ENCODE measurements at regions not wholly inside any gene's neighbourhood (a gene's known extent, or its start where the extent isn't known, plus 50 kb on each side); places are given as distances from the start of the nearest gene placed in this dataset.

DNA sequence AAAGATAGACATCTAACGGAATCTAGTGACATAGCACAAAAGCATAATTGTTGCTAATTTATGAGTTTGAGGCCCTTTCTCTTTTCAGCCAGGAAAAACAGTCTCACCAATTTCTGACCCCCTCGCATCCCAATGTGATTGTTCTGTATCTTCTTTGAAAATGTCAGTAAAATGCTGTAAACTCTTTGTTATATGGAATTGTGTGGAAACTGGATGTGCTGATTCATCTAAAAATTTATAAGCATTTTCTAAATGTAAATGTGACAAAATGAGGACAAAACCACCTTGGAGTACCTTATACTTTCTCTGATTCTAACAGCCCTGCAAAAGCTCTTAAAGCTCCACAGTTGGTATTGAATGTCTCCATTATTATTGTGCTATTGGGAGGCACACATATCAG is 70.9 kb upstream of the MME start:
- H3K36me3 ChIP-seq (ENCODE audit: insufficient read depth, low read length) = no peaks in the 10 kb centered on the region
- H3K4me3 ChIP-seq (ENCODE audit: low read length) = no peak overlapping the region
- no peak overlapping the region for H3K27ac ChIP-seq (ENCODE audit: low read depth, low read length)
- no peaks in the 10 kb centered on the region for H3K27me3 ChIP-seq (ENCODE audit: insufficient read depth, low read length)
- 0 out of 2 replicates have a peak, but pooled peaks cover 4% of the 10 kb centered on the region for H3K9me3 ChIP-seq (ENCODE audit: insufficient read depth, low read depth, low read length)
- 94% methylated on average over 1 of the region's 2 CpGs for WGBS
- H3K9ac ChIP-seq (ENCODE audit: low read depth, low read length) = no peak overlapping the region
- no peaks in the 10 kb centered on the region for H3K4me1 ChIP-seq (ENCODE audit: insufficient read depth, low read length)

DNA sequence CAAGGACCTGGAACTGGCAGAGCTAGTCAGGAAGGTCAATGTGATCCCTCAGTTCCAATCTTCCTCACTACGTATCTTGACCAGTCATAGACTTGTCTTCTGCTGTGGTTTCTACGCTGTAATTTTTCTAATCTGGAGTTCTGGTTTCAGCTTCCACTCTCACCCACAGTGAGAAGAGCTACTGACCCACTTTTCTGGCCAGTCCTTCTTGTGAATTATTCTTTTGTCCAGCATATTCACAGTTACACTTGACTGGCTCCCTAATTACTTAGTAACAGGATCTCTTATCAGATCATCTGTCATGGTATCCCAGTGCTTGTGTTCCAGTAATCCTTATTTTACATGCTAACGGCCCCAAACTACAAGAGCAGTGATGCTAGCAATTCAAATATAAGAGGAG is 72.4 kb upstream of the MME start:
- Histone ChIP-seq H3K9me3 (ENCODE audit: insufficient read depth, low read depth, low read length) (0 out of 2 replicates have a peak, but pooled peaks cover 4% of the 10 kb centered on the region), H3K27ac (ENCODE audit: low read depth, low read length) (no peak overlapping the region), H3K36me3 (ENCODE audit: insufficient read depth, low read length) (no peaks in the 10 kb centered on the region), H3K27me3 (ENCODE audit: insufficient read depth, low read length) (no peaks in the 10 kb centered on the region), H3K9ac (ENCODE audit: low read depth, low read length) (no peak overlapping the region), H3K4me3 (ENCODE audit: low read length) (no peak overlapping the region), H3K4me1 (ENCODE audit: insufficient read depth, low read length) (no peaks in the 10 kb centered on the region)
- WGBS = 92% methylated on average over 2 of the region's 3 CpGs

- Histone ChIP-seq H3K27me3 (ENCODE audit: insufficient read depth, low read length) (no peaks in the 10 kb centered on the region), H3K9me3 (ENCODE audit: insufficient read depth, low read depth, low read length) (0 out of 2 replicates have a peak, but pooled peaks cover 4% of the 10 kb centered on the region), H3K36me3 (ENCODE audit: insufficient read depth, low read length) (no peaks in the 10 kb centered on the region), H3K4me1 (ENCODE audit: insufficient read depth, low read length) (no peaks in the 10 kb centered on the region), H3K27ac (ENCODE audit: low read depth, low read length) (no peak overlapping the region), H3K9ac (ENCODE audit: low read depth, low read length) (no peak overlapping the region), H3K4me3 (ENCODE audit: low read length) (no peak overlapping the region)
- WGBS = 89% methylated on average over 7 of the region's 7 CpGs
These were observed 78.7 kb upstream of the MME start for GRCh38 chr3:155001289-155002010.

- H3K27ac ChIP-seq (ENCODE audit: low read depth, low read length) = no peak overlapping the region
- H3K9me3 ChIP-seq (ENCODE audit: insufficient read depth, low read depth, low read length) = no peaks in the 10 kb centered on the region
- no peak overlapping the region for H3K4me3 ChIP-seq (ENCODE audit: low read length)
- H3K36me3 ChIP-seq (ENCODE audit: insufficient read depth, low read length) = no peaks in the 10 kb centered on the region
- H3K27me3 ChIP-seq (ENCODE audit: insufficient read depth, low read length) = no peaks in the 10 kb centered on the region
- no peak overlapping the region for H3K9ac ChIP-seq (ENCODE audit: low read depth, low read length)
- H3K4me1 ChIP-seq (ENCODE audit: insufficient read depth, low read length) = peaks cover 14% of the 10 kb centered on the region; the same call in 1 of the 2 replicates
These were observed 87.5 kb upstream of the MME start for GRCh38 chr3:154992655-154993054.

DNA sequence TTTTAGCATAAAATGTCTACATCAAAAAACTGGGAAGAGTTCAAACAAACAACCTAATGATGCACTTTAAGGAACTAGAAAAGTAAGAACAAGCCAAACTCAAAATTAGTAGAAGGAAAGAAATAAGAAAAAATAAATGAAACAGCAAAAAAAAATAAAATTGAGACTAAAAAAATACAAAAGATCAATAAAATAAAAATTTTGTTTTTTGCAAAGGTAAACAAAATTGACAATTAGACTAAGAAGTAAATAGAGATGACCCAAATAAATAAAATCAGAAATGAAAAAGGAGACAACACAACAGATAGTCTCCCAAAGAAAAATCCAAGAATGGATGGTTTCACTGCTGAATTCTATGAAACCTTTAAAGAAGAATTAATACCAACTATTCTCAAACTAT is 89.6 kb upstream of the MME start:
- Histone ChIP-seq H3K4me1 (ENCODE audit: insufficient read depth, low read length) (peaks cover 14% of the 10 kb centered on the region; the same call in 1 of the 2 replicates), H3K9ac (ENCODE audit: low read depth, low read length) (no peak overlapping the region), H3K4me3 (ENCODE audit: low read length) (no peak overlapping the region), H3K27ac (ENCODE audit: low read depth, low read length) (no peak overlapping the region), H3K36me3 (ENCODE audit: insufficient read depth, low read length) (no peaks in the 10 kb centered on the region), H3K9me3 (ENCODE audit: insufficient read depth, low read depth, low read length) (no peaks in the 10 kb centered on the region), H3K27me3 (ENCODE audit: insufficient read depth, low read length) (no peaks in the 10 kb centered on the region)

DNA sequence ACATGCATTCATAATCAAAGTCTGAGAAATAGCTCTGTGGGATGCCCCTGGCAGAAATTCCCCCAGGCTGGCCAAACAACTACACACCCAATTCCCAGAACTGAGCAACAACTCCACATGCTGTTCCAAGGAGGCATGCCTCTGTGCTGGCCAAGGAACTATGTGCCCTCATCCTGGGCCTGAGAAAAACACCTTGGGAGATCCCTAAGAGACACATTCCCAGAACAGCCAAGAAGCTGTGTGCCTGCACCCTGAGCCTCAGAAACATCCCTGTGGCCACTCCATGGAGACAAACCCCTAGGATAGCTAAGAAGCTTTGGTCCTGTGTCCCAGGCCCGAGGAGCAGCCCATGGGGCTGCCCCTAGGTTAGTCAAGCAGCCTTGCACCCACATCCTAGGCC is 92.3 kb upstream of the MME start:
- Histone ChIP-seq H3K9ac (ENCODE audit: low read depth, low read length) (no peak overlapping the region), H3K9me3 (ENCODE audit: insufficient read depth, low read depth, low read length) (no peaks in the 10 kb centered on the region), H3K4me3 (ENCODE audit: low read length) (no peak overlapping the region), H3K36me3 (ENCODE audit: insufficient read depth, low read length) (no peaks in the 10 kb centered on the region), H3K27me3 (ENCODE audit: insufficient read depth, low read length) (no peaks in the 10 kb centered on the region), H3K4me1 (ENCODE audit: insufficient read depth, low read length) (peaks cover 7% of the 10 kb centered on the region; the same call in 1 of the 2 replicates), H3K27ac (ENCODE audit: low read depth, low read length) (no peak overlapping the region)
- 90% methylated on average over 1 of the region's 1 CpG for WGBS

DNA sequence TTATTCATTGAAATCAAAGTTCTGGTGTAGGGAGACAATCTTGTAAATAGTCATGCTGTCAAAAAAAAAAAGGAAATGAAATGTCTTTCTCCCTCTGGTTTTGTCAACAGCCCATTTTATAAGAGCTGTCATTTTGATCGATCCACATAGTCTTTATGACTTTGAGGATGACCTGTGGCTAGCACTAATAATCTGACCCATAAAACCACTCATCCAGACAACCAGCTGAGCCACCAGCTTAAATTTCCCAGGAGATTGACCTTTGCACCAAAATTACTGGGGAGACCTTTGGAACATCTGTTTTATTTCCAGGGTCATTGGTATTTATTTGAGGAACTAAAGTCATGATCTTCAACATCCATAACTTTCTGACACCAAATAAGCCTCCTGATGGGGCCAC is 98.5 kb upstream of the MME start:
- no peaks in the 10 kb centered on the region for H3K27me3 ChIP-seq (ENCODE audit: insufficient read depth, low read length)
- no peak overlapping the region for H3K4me3 ChIP-seq (ENCODE audit: low read length)
- 92% methylated on average over 1 of the region's 1 CpG for WGBS
- H3K36me3 ChIP-seq (ENCODE audit: insufficient read depth, low read length) = no peaks in the 10 kb centered on the region
- no peak overlapping the region for H3K27ac ChIP-seq (ENCODE audit: low read depth, low read length)
- H3K4me1 ChIP-seq (ENCODE audit: insufficient read depth, low read length) = no peaks in the 10 kb centered on the region
- no peak overlapping the region for H3K9ac ChIP-seq (ENCODE audit: low read depth, low read length)
- H3K9me3 ChIP-seq (ENCODE audit: insufficient read depth, low read depth, low read length) = no peaks in the 10 kb centered on the region

GRCh38 chr3:154981201-154981600 is 98.9 kb upstream of the MME start:
- H3K9me3 ChIP-seq (ENCODE audit: insufficient read depth, low read depth, low read length) = no peaks in the 10 kb centered on the region
- no peaks in the 10 kb centered on the region for H3K36me3 ChIP-seq (ENCODE audit: insufficient read depth, low read length)
- no peak overlapping the region for H3K4me3 ChIP-seq (ENCODE audit: low read length)
- H3K27me3 ChIP-seq (ENCODE audit: insufficient read depth, low read length) = no peaks in the 10 kb centered on the region
- H3K9ac ChIP-seq (ENCODE audit: low read depth, low read length) = no peak overlapping the region
- H3K4me1 ChIP-seq (ENCODE audit: insufficient read depth, low read length) = no peaks in the 10 kb centered on the region
- no peak overlapping the region for H3K27ac ChIP-seq (ENCODE audit: low read depth, low read length)

DNA sequence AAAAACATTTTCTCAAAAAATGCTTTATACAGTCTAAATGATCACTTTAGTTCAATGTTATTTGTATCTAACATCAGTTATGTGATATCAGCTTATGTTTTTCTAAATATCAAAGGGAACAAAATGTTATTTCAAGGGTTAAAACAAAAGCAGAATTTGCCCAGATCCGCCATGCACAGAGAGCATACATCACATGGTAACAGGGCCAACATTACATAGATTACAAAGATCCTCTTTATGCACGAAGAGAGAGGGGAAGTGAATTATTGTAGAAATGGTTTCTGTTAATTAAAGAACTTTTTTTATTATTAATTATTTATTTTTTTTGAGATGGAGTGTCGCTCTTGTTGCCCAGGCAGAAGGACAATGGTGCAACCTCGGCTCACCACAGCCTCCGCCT is 100.8 kb upstream of the MME start:
- Histone ChIP-seq H3K27ac (ENCODE audit: low read depth, low read length) (no peak overlapping the region), H3K4me3 (ENCODE audit: low read length) (no peak overlapping the region), H3K9me3 (ENCODE audit: insufficient read depth, low read depth, low read length) (no peaks in the 10 kb centered on the region), H3K4me1 (ENCODE audit: insufficient read depth, low read length) (no peaks in the 10 kb centered on the region), H3K27me3 (ENCODE audit: insufficient read depth, low read length) (no peaks in the 10 kb centered on the region), H3K9ac (ENCODE audit: low read depth, low read length) (no peak overlapping the region), H3K36me3 (ENCODE audit: insufficient read depth, low read length) (no peaks in the 10 kb centered on the region)
- 95% methylated on average over 4 of the region's 5 CpGs for WGBS

GRCh38 chr3:154977666-154978065 is 102.5 kb upstream of the MME start:
- H3K36me3 ChIP-seq (ENCODE audit: insufficient read depth, low read length) = no peaks in the 10 kb centered on the region
- H3K27ac ChIP-seq (ENCODE audit: low read depth, low read length) = no peak overlapping the region
- no CpG with 5 or more reads among the region's 1 CpG for WGBS
- no peaks in the 10 kb centered on the region for H3K9me3 ChIP-seq (ENCODE audit: insufficient read depth, low read depth, low read length)
- no peak overlapping the region for H3K9ac ChIP-seq (ENCODE audit: low read depth, low read length)
- no peaks in the 10 kb centered on the region for H3K27me3 ChIP-seq (ENCODE audit: insufficient read depth, low read length)
- no peaks in the 10 kb centered on the region for H3K4me1 ChIP-seq (ENCODE audit: insufficient read depth, low read length)
- H3K4me3 ChIP-seq (ENCODE audit: low read length) = no peak overlapping the region

- no peaks in the 10 kb centered on the region for H3K9me3 ChIP-seq (ENCODE audit: insufficient read depth, low read depth, low read length)
- H3K36me3 ChIP-seq (ENCODE audit: insufficient read depth, low read length) = no peaks in the 10 kb centered on the region
- H3K27ac ChIP-seq (ENCODE audit: low read depth, low read length) = no peak overlapping the region
- WGBS = 100% methylated on average over 4 of the region's 5 CpGs
- peaks cover 10% of the 10 kb centered on the region; the same call in 1 of the 2 replicates for H3K4me1 ChIP-seq (ENCODE audit: insufficient read depth, low read length)
- H3K27me3 ChIP-seq (ENCODE audit: insufficient read depth, low read length) = no peaks in the 10 kb centered on the region
- H3K4me3 ChIP-seq (ENCODE audit: low read length) = no peak overlapping the region
- no peak overlapping the region for H3K9ac ChIP-seq (ENCODE audit: low read depth, low read length)
These were observed 103.8 kb upstream of the MME start for GRCh38 chr3:154976072-154976983.
